Epidermal melanocyte (primary cell): ENCODE measurements at regions not wholly inside any gene's neighbourhood (a gene's known extent, or its start where the extent isn't known, plus 50 kb on each side); places are given as distances from the start of the nearest gene placed in this dataset.

Source experiments
- DNase-seq: peaks from one replicate; pipeline ENCODE4 v3.0.0; 2011; ENCODE audit warnings: low spot score; ENCODE audit not compliant: insufficient read length

DNA sequence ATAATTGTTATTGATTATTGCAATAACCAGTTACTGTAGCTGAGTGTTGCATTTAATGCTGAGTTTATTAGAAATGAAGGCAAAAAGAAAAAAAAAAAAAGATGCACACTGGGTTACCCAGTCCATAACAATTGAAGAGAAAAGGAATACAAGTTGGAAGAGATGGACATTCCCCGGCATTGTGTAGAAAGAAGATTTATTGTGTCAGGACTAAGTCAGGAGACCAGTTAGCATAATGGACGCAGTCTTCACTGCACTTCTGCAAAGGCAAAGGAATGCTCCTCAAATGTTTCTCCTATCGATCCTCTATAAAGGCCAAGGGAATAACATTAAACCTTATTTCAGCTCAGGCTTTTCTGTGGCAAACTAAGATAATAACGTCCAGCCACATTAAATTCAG, 157.8 kb downstream of the INSIG2 start:
- DNase-seq: no peak

DNA sequence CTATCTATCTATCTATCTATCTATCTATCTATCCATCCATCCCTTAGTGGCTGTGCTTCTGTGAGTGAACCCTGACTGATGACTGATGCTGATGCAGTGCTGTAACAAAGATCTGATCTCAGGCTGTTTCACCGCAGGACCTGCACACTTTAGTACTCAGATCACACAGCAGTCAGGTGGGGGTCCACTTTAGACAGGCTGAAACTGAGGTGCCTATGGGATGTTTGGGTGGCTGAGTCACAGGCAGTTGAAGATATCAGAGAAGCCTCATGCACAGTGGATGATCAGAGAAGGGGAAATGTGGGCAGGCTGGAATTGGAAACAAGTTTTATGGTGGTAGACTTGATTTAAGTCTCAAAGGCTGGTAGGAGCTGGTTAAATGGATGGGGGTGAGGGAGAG, 156.4 kb downstream of the INSIG2 start:
- no peak for DNase-seq

DNA sequence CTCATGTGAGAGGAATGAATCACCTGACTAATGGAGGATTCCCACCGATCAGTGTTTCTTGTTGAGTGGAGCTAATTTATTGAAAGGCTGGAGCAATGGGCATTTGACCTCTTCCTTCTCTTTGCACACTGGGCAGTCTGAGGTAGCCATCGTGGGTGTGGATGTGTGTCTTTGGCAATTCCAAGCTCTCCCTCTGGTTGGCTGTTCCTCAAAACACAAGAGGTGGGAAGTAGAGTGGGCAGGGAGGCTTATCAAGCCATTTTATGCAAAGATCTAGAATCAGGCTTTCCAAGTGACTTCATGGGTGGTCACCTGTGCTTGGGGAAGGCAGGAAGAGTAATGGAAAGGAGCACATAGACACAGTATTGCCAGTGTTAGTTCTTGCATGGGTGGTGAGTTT, 154.8 kb downstream of the INSIG2 start:
- no peak for DNase-seq

DNA sequence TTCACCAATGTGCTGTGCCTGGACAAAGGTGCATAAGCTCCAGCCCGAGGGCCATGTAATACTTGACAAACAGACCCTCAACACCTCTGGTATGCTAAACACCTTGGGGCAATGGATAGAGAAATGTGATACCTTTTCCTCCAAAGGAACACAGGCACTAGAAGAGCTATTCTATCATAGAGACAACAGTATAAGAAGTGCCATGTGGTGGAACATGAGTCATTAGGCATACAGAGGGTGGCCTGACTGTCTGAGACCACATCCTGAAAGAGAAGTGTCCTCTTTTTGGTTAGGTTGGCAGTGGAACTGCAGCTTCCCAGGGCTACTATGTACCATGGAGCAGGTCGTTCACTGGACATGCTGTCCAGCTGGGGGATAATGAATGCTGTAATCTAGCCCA, 153.9 kb downstream of the INSIG2 start:
- DNase-seq: no peak

GRCh38 chr2:118241128-118241527, 152.9 kb downstream of the INSIG2 start:
- DNase-seq: no peak

DNA sequence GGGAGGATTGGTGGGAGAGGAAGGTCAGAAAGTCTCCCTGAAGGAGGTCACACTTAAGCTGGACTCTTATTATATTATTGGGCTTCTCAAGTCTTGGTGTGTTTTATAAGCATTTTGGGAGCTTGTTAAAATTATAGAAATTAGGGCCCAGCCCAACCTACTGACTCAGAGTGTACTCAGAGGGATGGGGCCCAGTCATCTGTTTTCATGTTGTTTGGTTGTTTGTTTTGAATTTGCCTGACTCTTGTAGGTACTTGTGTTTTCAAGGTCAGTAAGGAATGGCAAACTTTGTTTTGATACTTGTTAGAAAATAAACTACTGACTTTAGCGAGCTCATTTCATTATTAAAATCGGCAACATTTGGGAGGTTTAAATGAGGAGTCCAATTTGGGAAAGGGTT, 152.0 kb downstream of the INSIG2 start:
- no peak for DNase-seq

DNA sequence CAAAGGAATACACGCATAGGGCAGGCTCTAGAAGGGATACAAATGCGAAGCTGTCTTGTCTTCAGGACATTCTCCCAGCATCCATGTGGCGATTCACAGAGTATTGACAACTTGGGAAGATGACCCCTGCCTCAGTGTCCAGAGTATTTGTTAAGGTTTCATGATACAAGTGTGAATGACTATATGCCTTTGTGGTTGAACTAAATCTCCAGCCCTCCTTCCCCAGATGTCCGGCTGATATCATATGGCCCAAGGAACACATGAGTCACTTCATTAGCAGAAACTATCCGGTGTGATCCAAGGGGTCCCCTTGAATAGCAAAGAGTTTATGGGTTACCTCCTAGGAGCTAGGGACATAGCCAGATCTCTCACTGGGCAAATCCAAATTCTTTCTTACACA, 151.0 kb downstream of the INSIG2 start:
- no peak for DNase-seq

- DNase-seq: no peak
These were observed 149.2 kb downstream of the INSIG2 start for GRCh38 chr2:118237451-118237850.

DNA sequence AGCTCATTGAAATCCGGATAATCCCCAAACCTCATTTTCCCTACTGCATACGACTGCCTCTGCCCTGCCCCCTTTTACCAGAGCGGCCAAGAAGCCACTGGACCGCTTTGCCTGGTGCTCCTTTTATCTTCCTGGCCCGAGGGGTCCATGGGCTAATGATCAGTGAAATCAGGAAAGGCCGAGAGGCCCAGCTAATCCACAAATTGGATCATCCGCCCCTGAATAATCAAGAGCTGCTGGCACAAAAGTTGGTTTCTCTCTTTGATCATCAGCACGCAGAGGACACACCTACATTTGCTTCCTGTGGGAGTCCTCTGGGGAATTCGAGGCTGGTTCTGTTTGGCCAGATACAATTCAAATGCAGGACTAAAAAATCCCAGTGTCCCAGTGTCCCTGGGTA, 144.5 kb downstream of the INSIG2 start:
- DNase-seq: no peak

GRCh38 chr2:118232391-118232790, 144.1 kb downstream of the INSIG2 start:
- DNase-seq: no peak

- no peak for DNase-seq
These were observed 143.5 kb downstream of the INSIG2 start for GRCh38 chr2:118231759-118232158.

DNA sequence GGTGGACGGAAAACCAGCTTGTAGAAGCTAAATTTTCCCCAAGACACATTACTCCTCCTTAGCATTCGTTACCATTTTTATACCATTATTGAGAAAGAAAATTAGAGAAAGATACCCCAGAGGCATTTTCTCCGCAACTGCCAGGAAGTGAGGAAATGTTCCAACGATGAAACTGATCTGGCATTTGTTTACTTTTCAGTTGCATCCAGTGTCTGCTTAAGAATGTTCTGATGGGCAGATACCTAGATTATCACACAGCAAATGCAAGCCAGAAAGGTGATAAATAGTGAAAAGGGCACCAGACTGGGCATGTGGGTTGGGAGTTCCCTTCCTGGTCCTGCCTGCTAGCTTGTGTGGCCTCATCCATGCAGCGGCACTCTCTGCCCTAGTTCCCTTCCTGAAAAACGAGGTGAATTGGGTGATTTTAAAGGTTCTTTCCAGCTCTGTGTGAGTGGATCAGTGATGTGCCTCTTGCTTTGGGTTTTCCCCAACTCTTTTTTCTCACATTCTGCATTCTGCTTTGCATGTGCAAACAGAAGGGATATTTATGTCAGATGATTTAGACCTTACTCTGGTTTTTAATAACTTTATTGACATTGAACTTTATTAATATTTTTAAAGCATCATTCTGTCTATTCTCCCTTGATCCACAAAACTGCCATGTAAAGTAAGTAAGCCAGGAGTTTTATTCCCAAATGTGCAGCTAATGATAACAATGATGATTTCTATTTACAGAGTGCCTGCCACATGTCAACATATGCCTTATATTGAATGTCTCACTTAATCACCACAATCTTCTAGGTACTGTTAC, 139.6 kb downstream of the INSIG2 start:
- no peak for DNase-seq

- no peak for DNase-seq
These were observed 137.4 kb downstream of the INSIG2 start for GRCh38 chr2:118225666-118226065.

DNA sequence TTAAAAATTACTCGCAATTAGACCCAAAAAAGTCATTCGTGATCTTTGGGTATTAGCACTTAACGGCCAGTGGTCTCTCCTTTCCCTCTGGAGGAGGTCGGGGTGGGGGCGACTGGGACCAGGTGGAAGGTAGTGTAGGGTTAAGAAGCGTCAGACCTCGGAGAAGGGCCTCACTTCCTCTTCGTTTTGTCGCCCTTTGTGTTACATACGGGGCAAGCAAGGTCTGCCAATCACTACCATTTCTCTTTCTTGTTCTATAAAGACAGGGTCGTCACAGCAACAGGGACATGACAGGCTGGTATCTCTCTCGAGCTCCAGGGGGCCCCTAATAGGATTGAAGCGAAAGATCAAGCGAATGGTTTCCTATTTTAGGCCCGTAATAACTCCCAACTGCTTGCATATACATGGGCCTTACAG, 136.6 kb downstream of the INSIG2 start:
- DNase-seq: no peak

- DNase-seq: no peak
These were observed 136.0 kb downstream of the INSIG2 start for GRCh38 chr2:118223992-118224894.

- no peak for DNase-seq
These were observed 135.3 kb downstream of the INSIG2 start for GRCh38 chr2:118223511-118223991.

DNA sequence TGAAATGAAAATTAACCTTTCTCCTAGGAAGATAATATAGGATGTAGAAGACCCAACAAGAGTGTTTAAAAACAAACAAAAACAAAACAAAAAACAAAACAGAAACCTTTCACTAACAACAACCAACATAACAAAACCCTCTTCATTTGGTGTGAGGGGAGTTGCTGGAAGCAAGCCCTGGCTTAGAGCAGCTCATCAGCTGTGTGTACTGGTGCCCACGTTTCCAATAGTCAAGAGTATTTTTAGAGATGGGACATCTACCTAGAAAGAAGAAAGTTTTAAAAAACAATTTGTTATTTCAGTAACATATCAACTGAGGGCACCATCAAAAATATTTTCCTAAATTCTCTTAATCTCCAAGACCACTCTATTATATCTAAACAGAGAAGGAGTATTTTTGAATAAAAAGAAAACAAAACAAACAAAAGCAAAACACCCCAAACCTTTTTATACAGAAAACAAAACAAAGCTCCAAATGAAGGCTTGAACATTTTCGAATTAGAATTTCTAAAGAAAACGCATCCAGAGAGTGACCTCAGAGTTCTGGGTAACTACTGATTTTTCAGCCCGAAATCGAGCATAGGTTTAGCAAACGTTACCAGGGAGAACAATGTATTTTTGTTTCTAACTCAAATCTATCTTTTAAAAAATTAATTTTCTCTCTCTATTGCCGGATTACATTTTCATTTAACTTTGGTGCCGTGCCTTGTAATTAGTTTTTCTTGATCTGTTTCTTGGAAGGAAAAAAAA, 134.6 kb downstream of the INSIG2 start:
- DNase-seq: no peak

DNA sequence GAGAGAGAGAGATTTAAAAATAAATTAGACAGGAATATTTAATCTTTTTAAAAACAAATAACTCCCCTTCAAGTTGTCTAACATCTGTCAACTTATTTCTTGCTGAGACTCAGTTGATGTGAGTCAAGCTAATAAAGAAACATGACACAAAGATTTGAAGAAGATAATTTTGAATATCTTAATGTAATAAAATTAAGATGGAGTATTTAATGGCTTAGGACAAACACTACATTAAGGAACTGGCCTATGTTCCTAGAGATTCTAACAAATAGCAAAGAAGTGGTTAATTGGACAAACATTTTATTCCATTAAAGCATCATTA, 134.0 kb downstream of the INSIG2 start:
- no peak for DNase-seq

- peak; percentile 81 for DNase-seq
These were observed 133.4 kb downstream of the INSIG2 start for GRCh38 chr2:118221536-118222272.

GRCh38 chr2:118219611-118220010, 131.3 kb downstream of the INSIG2 start:
- no peak for DNase-seq

DNA sequence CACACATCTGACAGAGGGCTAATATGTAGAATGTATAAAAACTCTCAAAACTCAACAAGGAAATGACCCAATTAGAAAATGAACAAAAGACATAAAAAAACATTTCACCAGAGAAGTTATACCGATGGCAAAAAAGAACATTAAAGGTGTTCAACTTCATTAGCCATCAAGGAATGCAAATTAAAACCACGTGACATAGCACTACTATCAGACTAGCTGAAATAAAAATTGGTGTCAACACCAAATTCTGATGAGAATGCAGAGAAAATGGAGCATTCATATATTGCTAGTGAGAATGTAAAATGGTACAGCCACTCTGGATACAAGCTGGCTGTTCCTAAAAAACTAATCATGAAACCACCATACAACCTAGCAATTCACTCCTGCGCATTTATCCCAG, 128.0 kb downstream of the INSIG2 start:
- no peak for DNase-seq
